ENCODE measurements at regions not wholly inside any gene's neighbourhood (a gene's known extent, or its start where the extent isn't known, plus 50 kb on each side); places are given as distances from the start of the nearest gene placed in this dataset.

GRCh38 chr15:62961134-62961533 is 81.4 kb upstream of the TPM1 start:
- TF ChIP-seq EP300 (IDR thresholded peaks at IDR 0.05) (no peak), CTCF (IDR thresholded peaks at IDR 0.05) (no peak), POLR2AphosphoS5 (IDR thresholded peaks at IDR 0.05) (no peak), POLR2A (IDR thresholded peaks at IDR 0.05) (no peak)
